H9 (cell line): ENCODE measurements at regions not wholly inside any gene's neighbourhood (a gene's known extent, or its start where the extent isn't known, plus 50 kb on each side); places are given as distances from the start of the nearest gene placed in this dataset.

ENCODE experiments used
- DNase-seq: peaks from one replicate; pipeline ENCODE4 v3.0.0-alpha.2; 2017
- H2AFZ ChIP-seq: one replicate; pipeline ENCODE4 v1.6.1; 2013; ENCODE audit warnings: mild to moderate bottlenecking, low read length, control low read depth, moderate library complexity
- H2AK5ac ChIP-seq: 2 replicates; pipeline ENCODE4 v1.6.1; 2013; ENCODE audit warnings: low read length, control low read depth, mixed read lengths; ENCODE audit not compliant: insufficient read length
- H2BK120ac ChIP-seq: one replicate; pipeline ENCODE4 v1.6.1; 2013; ENCODE audit warnings: low read depth, mild to moderate bottlenecking, low read length, control low read depth, inconsistent platforms; ENCODE audit not compliant: poor library complexity, severe bottlenecking
- H2BK12ac ChIP-seq: 2 replicates; pipeline ENCODE4 v1.6.1; 2013; ENCODE audit warnings: low read length, control low read depth, mixed read lengths, low read depth; ENCODE audit not compliant: insufficient read length
- H2BK15ac ChIP-seq: 2 replicates; pipeline ENCODE4 v1.6.1; 2013; ENCODE audit warnings: low read depth, low read length, control low read depth
- H2BK20ac ChIP-seq: one replicate; pipeline ENCODE4 v1.6.1; 2013; ENCODE audit warnings: low read depth, mild to moderate bottlenecking, low read length, control low read depth, inconsistent platforms; ENCODE audit not compliant: poor library complexity, severe bottlenecking
- H2BK5ac ChIP-seq: 2 replicates; pipeline ENCODE4 v1.6.1; 2013; ENCODE audit warnings: low read length, control low read depth, mixed read lengths; ENCODE audit not compliant: insufficient read length
- H3K14ac ChIP-seq: 2 replicates; pipeline ENCODE4 v1.6.1; 2013; ENCODE audit warnings: low read length, control low read depth; ENCODE audit not compliant: insufficient read depth
- H3K18ac ChIP-seq: 2 replicates; pipeline ENCODE4 v1.6.1; 2013; ENCODE audit warnings: low read depth, mild to moderate bottlenecking, mixed read lengths, low read length, control low read depth; ENCODE audit not compliant: insufficient read length
- H3K23ac ChIP-seq: 2 replicates; pipeline ENCODE4 v1.6.1; 2013; ENCODE audit warnings: low read length, control low read depth, mixed read lengths, low read depth; ENCODE audit not compliant: insufficient read length
- H3K23me2 ChIP-seq: 2 replicates; pipeline ENCODE4 v1.6.1; 2013; ENCODE audit warnings: low read depth, mild to moderate bottlenecking, mixed read lengths, low read length, control low read depth; ENCODE audit not compliant: insufficient read length, poor library complexity, severe bottlenecking
- H3K27ac ChIP-seq: 2 replicates; pipeline ENCODE4 v1.5.1; 2013; ENCODE audit warnings: low read length, control low read depth, mixed read lengths, low read depth; ENCODE audit not compliant: insufficient read length
- H3K27me3 ChIP-seq: 2 replicates; pipeline ENCODE4 v1.6.1; 2013; ENCODE audit warnings: low read length, control low read depth, inconsistent platforms; ENCODE audit not compliant: insufficient read depth
- H3K4ac ChIP-seq: 2 replicates; pipeline ENCODE4 v1.6.1; 2013; ENCODE audit warnings: low read depth, mild to moderate bottlenecking, control low read depth, inconsistent platforms, low read length, moderate library complexity
- H3K4me1 ChIP-seq: 2 replicates; pipeline ENCODE4 v1.6.1; 2013; ENCODE audit warnings: low read length, control low read depth, inconsistent platforms; ENCODE audit not compliant: insufficient read depth
- H3K4me2 ChIP-seq: 2 replicates; pipeline ENCODE4 v1.6.1; 2013; ENCODE audit warnings: low read length, control low read depth, mixed read lengths; ENCODE audit not compliant: insufficient read length, insufficient read depth
- H3K56ac ChIP-seq: 2 replicates; pipeline ENCODE4 v1.6.1; 2013; ENCODE audit warnings: low read depth, mild to moderate bottlenecking, mixed read lengths, low read length, control low read depth; ENCODE audit not compliant: insufficient read length
- H3K79me1 ChIP-seq: 2 replicates; pipeline ENCODE4 v1.6.1; 2013; ENCODE audit warnings: low read depth, mild to moderate bottlenecking, moderate library complexity, low read length, control low read depth, inconsistent platforms; ENCODE audit not compliant: insufficient read depth, poor library complexity, severe bottlenecking
- H3K79me2 ChIP-seq: 2 replicates; pipeline ENCODE4 v1.6.1; 2013; ENCODE audit warnings: low read length, control low read depth, inconsistent platforms; ENCODE audit not compliant: insufficient read depth
- H3K9ac ChIP-seq: 2 replicates; pipeline ENCODE4 v1.6.1; 2013; ENCODE audit warnings: low read length, control low read depth, mixed read lengths; ENCODE audit not compliant: insufficient read length; ENCODE audit errors: extremely low read depth
- H3K9me3 ChIP-seq: one replicate; pipeline ENCODE4 v1.6.1; 2013; ENCODE audit warnings: low read depth, low read length, inconsistent platforms; ENCODE audit not compliant: control insufficient read depth
- H3T11ph ChIP-seq: one replicate; pipeline ENCODE4 v1.6.1; 2013; ENCODE audit warnings: mild to moderate bottlenecking, low read length, control low read depth, inconsistent platforms
- H4K20me1 ChIP-seq: one replicate; pipeline ENCODE4 v1.6.1; 2013; ENCODE audit not compliant: control insufficient read depth, insufficient read length, insufficient read depth
- H4K5ac ChIP-seq: 2 replicates; pipeline ENCODE4 v1.6.1; 2013; ENCODE audit warnings: low read depth, mild to moderate bottlenecking, mixed read lengths, low read length, control low read depth; ENCODE audit not compliant: insufficient read length
- H4K8ac ChIP-seq: replicated peaks from 2 replicates; pipeline ENCODE4 v1.6.1; 2013; ENCODE audit warnings: low read length, control low read depth, mixed read lengths, low read depth; ENCODE audit not compliant: insufficient read length
- H4K91ac ChIP-seq: 2 replicates; pipeline ENCODE4 v1.6.1; 2013; ENCODE audit warnings: low read depth, mild to moderate bottlenecking, moderate library complexity, mixed read lengths, low read length, control low read depth; ENCODE audit not compliant: insufficient read length
- H3K27ac Mint-ChIP-seq, 3 experiments: 2 replicates in 2 of 3; 3 replicates in 1 of 3; pipeline ENCODE4 v1.8.0; 2020 to 2021; ENCODE audit warnings: mixed read lengths in 3 of 3, mild to moderate bottlenecking in 1 of 3, moderate library complexity in 1 of 3
- H3K27me3 Mint-ChIP-seq: 2 replicates; pipeline ENCODE4 v1.8.0; 2021; ENCODE audit warnings: low read depth, mild to moderate bottlenecking, moderate library complexity, mixed read lengths
- H3K36me3 Mint-ChIP-seq, 3 experiments: 2 replicates in 2 of 3; 3 replicates in 1 of 3; pipeline ENCODE4 v1.8.0; 2020 to 2021; ENCODE audit warnings: low read depth in 3 of 3, mixed read lengths in 3 of 3; ENCODE audit not compliant: insufficient read depth in 1 of 3
- H3K4me1 Mint-ChIP-seq, 2 experiments: 2 replicates each; pipeline ENCODE4 v1.8.0; 2020; ENCODE audit warnings: mixed read lengths in 2 of 2
- H3K4me3 Mint-ChIP-seq, 2 experiments: 2 replicates in 1 of 2; 3 replicates in 1 of 2; pipeline ENCODE4 v1.8.0; 2020 to 2021; ENCODE audit warnings: mild to moderate bottlenecking in 2 of 2, mixed read lengths in 2 of 2, moderate library complexity in 1 of 2
- H3K9me3 Mint-ChIP-seq, 2 experiments: 2 replicates in 1 of 2; 3 replicates in 1 of 2; pipeline ENCODE4 v1.8.0; 2020; ENCODE audit warnings: mild to moderate bottlenecking in 2 of 2, mixed read lengths in 2 of 2, moderate library complexity in 1 of 2
- CTCF ChIP-seq: fragments of 200-600 bp; sonication (generic); conservative IDR thresholded peaks from 3 replicates; pipeline ENCODE4 v1.8.0; 2021; ENCODE audit warnings: antibody characterized with exemption, mild to moderate bottlenecking

- Histone ChIP-seq H2AFZ (no peak overlapping the region), H2BK5ac (no peak overlapping the region), H2BK15ac (no peak overlapping the region), H3K79me1 (no peaks in the 10 kb centered on the region), H3K4me1 (no peaks in the 10 kb centered on the region), H2AK5ac (no peak overlapping the region), H3T11ph (no peak overlapping the region), H4K91ac (no peak overlapping the region), H3K56ac (no peak overlapping the region), H3K4me2 (no peak overlapping the region), H3K18ac (no peak overlapping the region), H2BK20ac (no peak overlapping the region), H3K9ac (no peak overlapping the region), H2BK120ac (no peak overlapping the region), H4K5ac (no peak overlapping the region), H3K79me2 (no peaks in the 10 kb centered on the region), H3K14ac (no peak overlapping the region), H3K27me3 (no peaks in the 10 kb centered on the region), H2BK12ac (no peak overlapping the region), H3K9me3 (no peaks in the 10 kb centered on the region), H3K4ac (no peak overlapping the region), H3K23ac (no peak overlapping the region), H4K20me1 (no peaks in the 10 kb centered on the region), H3K27ac (no peak overlapping the region), H3K23me2 (no peaks in the 10 kb centered on the region), H4K8ac (no peak overlapping the region)
- no peak for TF ChIP-seq CTCF
- no peaks in the 10 kb centered on the region for H3K27me3 Mint-ChIP-seq
- H3K36me3 Mint-ChIP-seq: peaks cover 0 to 7% (median 2%) of the 10 kb centered on the region in 3 experiments; a peak in 1 of 7 replicates
- H3K27ac Mint-ChIP-seq: no peak overlapping the region
- H3K4me1 Mint-ChIP-seq: no peaks in the 10 kb centered on the region
- no peaks in the 10 kb centered on the region; a peak in 2 of 5 replicates for H3K9me3 Mint-ChIP-seq
- H3K4me3 Mint-ChIP-seq: no peak overlapping the region
- no peak for DNase-seq
These were observed 80.4 kb upstream of the CLEC14A start for GRCh38 chr14:38336298-38336697.
